NCI-H2107 (cell line): ENCODE measurements at regions not wholly inside any gene's neighbourhood (a gene's known extent, or its start where the extent isn't known, plus 50 kb on each side); places are given as distances from the start of the nearest gene placed in this dataset.
"Not testable (repeated sequence)": the region's sequence is repeated elsewhere in the genome, so short reads cannot be mapped to it uniquely, and the experiment has no call there.

Experiments used
- DNase-seq: peaks from one replicate; lab custom pipeline; 2025; lab: John Stamatoyannopoulos, UW

- no peak for DNase-seq
Observed at GRCh38 chr12:34223640-34224039, 201.3 kb downstream of the ALG10 start.

- not testable (repeated sequence) for DNase-seq
Observed at GRCh38 chr12:34226044-34226443, 203.7 kb downstream of the ALG10 start.

- DNase-seq, result not testable (repeated sequence)
Observed at GRCh38 chr12:34228046-34228445, 205.8 kb downstream of the ALG10 start.

GRCh38 chr12:34229033-34229432 is 206.7 kb downstream of the ALG10 start:
- not testable (repeated sequence) for DNase-seq

- no peak for DNase-seq
Observed at GRCh38 chr12:34233618-34234017, 211.3 kb downstream of the ALG10 start.

GRCh38 chr12:34236073-34236472 is 213.8 kb downstream of the ALG10 start:
- no peak for DNase-seq

- no peak for DNase-seq
Observed at GRCh38 chr12:34244608-34245007, 222.3 kb downstream of the ALG10 start.

GRCh38 chr12:34249271-34249670 is 227.0 kb downstream of the ALG10 start:
- DNase-seq, result no peak

- DNase-seq, result not testable (repeated sequence)
Observed at GRCh38 chr12:34251879-34252278, 229.6 kb downstream of the ALG10 start.

- DNase-seq, result no peak
Observed at GRCh38 chr12:34253674-34254073, 231.4 kb downstream of the ALG10 start.

GRCh38 chr12:34257093-34257492 is 234.8 kb downstream of the ALG10 start:
- no peak for DNase-seq

- DNase-seq, result not testable (repeated sequence)
Observed at GRCh38 chr12:34262140-34262539, 239.8 kb downstream of the ALG10 start.

- no peak for DNase-seq
Observed at GRCh38 chr12:34264110-34264509, 241.8 kb downstream of the ALG10 start.

- not testable (repeated sequence) for DNase-seq
Observed at GRCh38 chr12:34273703-34274102, 251.4 kb downstream of the ALG10 start.

GRCh38 chr12:34275129-34275528 is 252.8 kb downstream of the ALG10 start:
- no peak for DNase-seq

GRCh38 chr12:34286483-34286882 is 264.2 kb downstream of the ALG10 start:
- no peak for DNase-seq

GRCh38 chr12:34286934-34287333 is 264.6 kb downstream of the ALG10 start:
- no peak for DNase-seq

GRCh38 chr12:34287437-34287836 is 265.1 kb downstream of the ALG10 start:
- DNase-seq, result no peak

- DNase-seq, result no peak
Observed at GRCh38 chr12:34287986-34288962, 266.0 kb downstream of the ALG10 start.

- no peak for DNase-seq
Observed at GRCh38 chr12:34288963-34289345, 266.7 kb downstream of the ALG10 start.

GRCh38 chr12:34289431-34290380 is 267.4 kb downstream of the ALG10 start:
- no peak for DNase-seq

- DNase-seq, result no peak
Observed at GRCh38 chr12:34290381-34290995, 268.2 kb downstream of the ALG10 start.
